MV-4-11 (cell line): ENCODE measurements at regions not wholly inside any gene's neighbourhood (a gene's known extent, or its start where the extent isn't known, plus 50 kb on each side); places are given as distances from the start of the nearest gene placed in this dataset.
"Not testable (repeated sequence)": the region's sequence is repeated elsewhere in the genome, so short reads cannot be mapped to it uniquely, and the experiment has no call there.

Source experiments
- DNase-seq: peaks from one replicate; lab custom pipeline; 2025; lab: John Stamatoyannopoulos, UW

- no peak for DNase-seq
Observed at GRCh38 chr2:13604951-13605661, 888.4 kb downstream of the TRIB2 start.

GRCh38 chr2:13607139-13607538 lies 890.4 kb downstream of the TRIB2 start:
- DNase-seq = peak; percentile 16

GRCh38 chr2:13611939-13612338 lies 895.2 kb downstream of the TRIB2 start:
- no peak for DNase-seq

GRCh38 chr2:13616059-13616458 lies 899.3 kb downstream of the TRIB2 start:
- DNase-seq = no peak

GRCh38 chr2:13616616-13617015 lies 899.9 kb downstream of the TRIB2 start:
- DNase-seq = no peak

GRCh38 chr2:13628122-13628521 lies 911.4 kb downstream of the TRIB2 start:
- no peak for DNase-seq

- DNase-seq = no peak
Observed at GRCh38 chr2:13638181-13638580, 921.4 kb downstream of the TRIB2 start.

- no peak for DNase-seq
Observed at GRCh38 chr2:13649918-13650317, 933.2 kb downstream of the TRIB2 start.

GRCh38 chr2:13650586-13651180 lies 933.9 kb downstream of the TRIB2 start:
- DNase-seq = peak; percentile 4

- no peak for DNase-seq
Observed at GRCh38 chr2:13651684-13652131, 935.0 kb downstream of the TRIB2 start.

- DNase-seq = peak; percentile 10
Observed at GRCh38 chr2:13652531-13653313, 936.0 kb downstream of the TRIB2 start.

- no peak for DNase-seq
Observed at GRCh38 chr2:13654416-13654815, 937.7 kb downstream of the TRIB2 start.

- no peak for DNase-seq
Observed at GRCh38 chr2:13660231-13660630, 943.5 kb downstream of the TRIB2 start.

- DNase-seq = no peak
Observed at GRCh38 chr2:13662055-13662454, 945.3 kb downstream of the TRIB2 start.

GRCh38 chr2:13666582-13667414 lies 950.1 kb downstream of the TRIB2 start:
- peak; percentile 91 for DNase-seq

GRCh38 chr2:13667415-13667757 lies 950.6 kb downstream of the TRIB2 start:
- DNase-seq = no peak

- DNase-seq = no peak
Observed at GRCh38 chr2:13669607-13670006, 952.9 kb downstream of the TRIB2 start.

- not testable (repeated sequence) for DNase-seq
Observed at GRCh38 chr2:13673821-13674220, 957.1 kb downstream of the TRIB2 start.

- peak; percentile 84 for DNase-seq
Observed at GRCh38 chr2:13676269-13676668, 956.2 kb upstream of the LRATD1 start.

- peak; percentile 63 for DNase-seq
Observed at GRCh38 chr2:13681936-13682335, 950.6 kb upstream of the LRATD1 start.

GRCh38 chr2:13682540-13683272 lies 949.8 kb upstream of the LRATD1 start:
- no peak for DNase-seq
